NB4 (cell line): ENCODE measurements at regions not wholly inside any gene's neighbourhood (a gene's known extent, or its start where the extent isn't known, plus 50 kb on each side); places are given as distances from the start of the nearest gene placed in this dataset.

ENCODE experiments used
- MYC ChIP-seq: IDR thresholded peaks from 2 replicates; pipeline ENCODE4 v1.6.1; 2011; ENCODE audit warnings: low read depth, low read length
- POLR2A ChIP-seq: IDR thresholded peaks from 2 replicates; pipeline ENCODE4 v1.6.1; 2011; ENCODE audit warnings: mild to moderate bottlenecking; ENCODE audit not compliant: insufficient read length; ENCODE audit errors: extremely low read depth
- TF ChIP-seq, protein P1 (sequence below): IDR thresholded peaks from one replicate; pipeline ENCODE4 v1.5.1; 2012; ENCODE audit warnings: low read depth, low read length
- TF ChIP-seq, protein P2 (sequence below): IDR thresholded peaks from 2 replicates; pipeline ENCODE4 v1.6.1; 2011; ENCODE audit warnings: low read depth, low read length

DNA sequence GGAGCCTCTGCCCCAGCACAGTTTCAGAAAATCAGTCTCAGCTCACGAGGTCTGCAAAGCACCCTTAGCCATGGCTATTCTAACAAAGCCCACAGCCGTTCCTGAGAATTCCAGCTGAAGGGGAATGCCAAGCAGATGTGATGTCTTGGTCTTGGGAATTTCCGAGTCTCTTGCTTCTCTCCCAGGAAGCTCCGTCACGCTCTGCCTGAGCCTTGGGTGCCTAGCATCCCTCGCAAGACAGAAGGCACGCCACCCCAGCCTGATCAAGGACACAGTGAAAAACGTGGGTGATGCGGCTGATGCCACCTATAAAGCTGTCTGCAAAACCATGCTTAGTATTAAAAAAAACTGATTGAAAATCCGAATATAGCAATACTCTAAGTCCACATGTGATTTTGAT, 254.6 kb downstream of the SH3BP4 start:
- TF ChIP-seq POLR2A (no peak), MYC (no peak)
- TF ChIP-seq, protein P1, sequence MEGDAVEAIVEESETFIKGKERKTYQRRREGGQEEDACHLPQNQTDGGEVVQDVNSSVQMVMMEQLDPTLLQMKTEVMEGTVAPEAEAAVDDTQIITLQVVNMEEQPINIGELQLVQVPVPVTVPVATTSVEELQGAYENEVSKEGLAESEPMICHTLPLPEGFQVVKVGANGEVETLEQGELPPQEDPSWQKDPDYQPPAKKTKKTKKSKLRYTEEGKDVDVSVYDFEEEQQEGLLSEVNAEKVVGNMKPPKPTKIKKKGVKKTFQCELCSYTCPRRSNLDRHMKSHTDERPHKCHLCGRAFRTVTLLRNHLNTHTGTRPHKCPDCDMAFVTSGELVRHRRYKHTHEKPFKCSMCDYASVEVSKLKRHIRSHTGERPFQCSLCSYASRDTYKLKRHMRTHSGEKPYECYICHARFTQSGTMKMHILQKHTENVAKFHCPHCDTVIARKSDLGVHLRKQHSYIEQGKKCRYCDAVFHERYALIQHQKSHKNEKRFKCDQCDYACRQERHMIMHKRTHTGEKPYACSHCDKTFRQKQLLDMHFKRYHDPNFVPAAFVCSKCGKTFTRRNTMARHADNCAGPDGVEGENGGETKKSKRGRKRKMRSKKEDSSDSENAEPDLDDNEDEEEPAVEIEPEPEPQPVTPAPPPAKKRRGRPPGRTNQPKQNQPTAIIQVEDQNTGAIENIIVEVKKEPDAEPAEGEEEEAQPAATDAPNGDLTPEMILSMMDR: no peak
- TF ChIP-seq, protein P2, sequence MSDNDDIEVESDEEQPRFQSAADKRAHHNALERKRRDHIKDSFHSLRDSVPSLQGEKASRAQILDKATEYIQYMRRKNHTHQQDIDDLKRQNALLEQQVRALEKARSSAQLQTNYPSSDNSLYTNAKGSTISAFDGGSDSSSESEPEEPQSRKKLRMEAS: no peak
